MV-4-11 (cell line): ENCODE measurements at regions not wholly inside any gene's neighbourhood (a gene's known extent, or its start where the extent isn't known, plus 50 kb on each side); places are given as distances from the start of the nearest gene placed in this dataset.

ENCODE experiments used
- DNase-seq: peaks from one replicate; lab custom pipeline; 2025; lab: John Stamatoyannopoulos, UW

DNA sequence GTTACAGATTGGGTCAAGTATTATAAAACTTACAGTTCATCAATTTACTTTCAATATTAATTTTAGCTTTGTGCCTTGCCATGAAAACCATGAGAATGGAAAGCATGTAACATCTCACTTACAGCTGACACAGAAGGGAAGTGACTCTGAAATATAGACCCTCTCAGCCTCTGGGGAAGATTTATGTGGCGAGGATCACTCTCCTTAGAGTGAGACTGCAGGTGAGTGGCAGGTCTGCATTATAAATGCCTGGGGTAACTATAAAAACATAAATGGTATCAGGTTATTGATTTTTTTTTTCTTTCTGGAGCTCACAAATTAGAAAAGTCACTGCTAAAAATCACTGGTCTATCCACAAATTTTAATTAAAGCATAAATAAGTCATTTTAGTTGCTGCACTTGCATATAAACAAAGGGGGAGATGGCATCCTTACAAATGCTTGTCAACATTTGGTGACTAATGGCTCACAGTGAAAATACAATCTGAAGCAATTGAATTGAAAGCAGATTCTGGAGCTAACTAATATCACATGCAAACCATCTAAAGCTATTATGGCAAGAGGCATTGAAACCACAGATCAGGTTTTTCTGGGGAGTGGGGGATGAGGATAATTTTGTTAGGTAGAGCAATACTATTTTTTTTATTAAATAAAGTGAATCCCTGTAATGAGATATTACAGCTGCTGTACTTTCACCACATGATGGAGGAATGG is 200.9 kb downstream of the TM2D1 start:
- no peak for DNase-seq

DNA sequence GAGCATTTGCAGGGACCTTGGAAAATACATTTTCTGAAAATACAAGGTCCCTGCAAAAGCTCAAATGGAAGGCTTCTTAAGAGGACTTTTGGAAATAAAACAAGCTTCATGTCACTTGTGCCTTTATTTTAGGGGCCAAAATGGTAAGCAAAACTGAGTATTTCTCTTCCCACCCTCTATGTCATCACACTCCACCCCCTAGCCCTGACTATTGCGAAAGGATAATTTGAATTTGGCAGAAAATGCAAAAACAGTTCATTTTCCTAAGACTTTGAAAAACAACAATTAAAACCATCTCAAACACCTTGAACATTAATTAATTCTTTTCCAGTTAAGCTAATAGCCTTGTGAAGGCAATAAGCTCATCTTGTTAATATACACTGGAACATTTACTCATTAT is 201.7 kb downstream of the TM2D1 start:
- DNase-seq, result no peak

GRCh38 chr1:61520401-61520800 is 204.5 kb downstream of the TM2D1 start:
- peak; percentile 75 for DNase-seq

GRCh38 chr1:61519631-61520030 is 205.3 kb downstream of the TM2D1 start:
- DNase-seq, result peak; percentile 71

DNA sequence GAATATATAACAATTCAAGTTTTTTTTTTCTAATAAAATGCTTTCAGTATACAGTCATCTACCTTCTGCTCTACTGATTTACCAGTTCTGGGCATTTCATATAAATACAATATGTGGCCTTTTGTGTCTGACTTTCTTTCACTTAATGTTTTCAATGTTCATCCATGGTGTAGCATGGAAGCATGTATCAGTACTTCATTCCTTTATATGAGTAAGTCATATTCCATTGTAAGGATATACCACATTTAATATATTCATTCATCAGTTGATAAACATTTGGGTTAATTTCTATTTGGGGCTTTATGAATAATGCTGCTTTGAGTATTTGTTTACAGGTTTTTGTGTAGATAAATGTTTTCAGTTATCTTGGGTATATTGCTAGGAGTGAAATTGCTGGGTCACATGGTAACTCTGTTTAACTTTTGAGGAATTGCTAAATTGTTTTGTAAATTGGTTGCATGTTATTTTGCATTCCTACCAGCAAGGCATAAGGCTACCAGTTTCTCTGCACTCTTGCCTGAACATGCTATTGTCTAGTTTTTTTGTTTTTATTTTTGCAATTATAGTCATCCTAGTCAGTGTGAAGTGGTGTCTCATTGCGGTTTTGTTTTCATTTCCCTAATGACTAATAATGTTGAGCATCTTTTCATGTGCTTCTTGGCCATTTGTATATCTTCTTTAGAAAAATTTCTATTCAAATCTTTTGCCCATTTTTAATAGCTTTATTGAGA is 206.1 kb downstream of the TM2D1 start:
- DNase-seq, result peak; percentile 52

GRCh38 chr1:61517345-61517744 is 207.6 kb downstream of the TM2D1 start:
- no peak for DNase-seq

DNA sequence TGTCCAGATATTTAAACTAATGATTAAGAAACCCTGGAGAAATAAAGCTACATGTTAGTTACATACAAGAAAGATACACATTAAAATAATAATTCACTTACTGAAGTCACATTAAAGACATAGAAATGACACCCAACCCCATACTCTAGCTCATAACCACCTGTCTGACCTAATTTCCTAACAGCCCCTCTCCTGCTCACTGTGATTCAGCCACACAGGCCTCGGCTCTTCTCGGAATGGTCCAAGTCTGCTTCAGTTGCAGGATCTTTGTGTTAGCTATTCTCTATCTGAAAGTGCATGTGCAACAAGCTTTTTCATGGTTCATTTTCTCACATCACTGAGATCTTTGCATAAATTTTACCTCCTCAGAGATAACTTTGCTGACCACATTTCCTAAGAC is 209.8 kb downstream of the TM2D1 start:
- DNase-seq, result no peak
